SIG-M5 treated with dmso at 0.1 percent for 504 hours (cell line): ENCODE measurements at regions not wholly inside any gene's neighbourhood (a gene's known extent, or its start where the extent isn't known, plus 50 kb on each side); places are given as distances from the start of the nearest gene placed in this dataset.

Experiments
- DNase-seq: peaks from one replicate; lab custom pipeline; 2025; ENCODE audit not compliant: unreplicated experiment; lab: John Stamatoyannopoulos, UW

DNA sequence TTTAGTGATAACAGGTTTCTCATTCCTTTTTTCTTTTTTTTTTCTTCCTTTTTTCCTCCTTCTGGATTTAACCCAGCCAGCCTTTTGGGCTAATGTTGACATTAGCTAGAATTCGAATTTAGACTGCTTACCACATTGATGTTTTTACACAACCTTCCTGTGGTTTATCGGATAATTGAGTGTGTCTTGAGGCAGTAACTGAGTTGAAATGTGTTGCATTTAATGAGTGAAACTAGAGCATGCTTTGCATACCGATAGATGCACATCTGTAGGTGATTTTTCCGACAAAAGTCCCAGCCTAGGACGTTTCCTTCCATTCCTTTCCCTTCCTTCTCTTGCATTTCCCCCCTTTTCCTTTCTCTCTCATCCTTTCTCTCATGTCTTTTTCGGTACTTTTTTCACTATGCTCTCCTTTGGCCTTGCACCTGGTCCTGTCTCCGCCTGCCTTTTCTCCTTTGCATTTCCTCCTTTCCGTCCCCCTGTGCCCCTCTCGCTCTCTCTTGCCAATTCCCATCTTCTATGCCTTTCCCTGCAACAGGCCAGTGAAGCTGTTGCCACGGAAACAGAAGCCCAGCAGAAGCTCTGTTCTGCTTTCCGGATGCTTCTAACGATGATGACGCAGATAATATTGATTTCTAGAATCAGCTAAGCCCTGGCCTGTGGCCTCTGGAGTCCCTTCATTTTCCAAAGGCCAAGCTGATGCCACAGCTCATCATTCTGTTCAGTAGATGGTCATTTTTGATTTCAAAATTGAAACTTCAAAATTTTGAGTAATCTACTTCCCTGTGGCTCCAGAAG is 76.1 kb downstream of the SLC25A47 start:
- DNase-seq, result no peak

- DNase-seq, result no peak
These were observed 77.0 kb downstream of the SLC25A47 start for GRCh38 chr14:100400115-100400514.

DNA sequence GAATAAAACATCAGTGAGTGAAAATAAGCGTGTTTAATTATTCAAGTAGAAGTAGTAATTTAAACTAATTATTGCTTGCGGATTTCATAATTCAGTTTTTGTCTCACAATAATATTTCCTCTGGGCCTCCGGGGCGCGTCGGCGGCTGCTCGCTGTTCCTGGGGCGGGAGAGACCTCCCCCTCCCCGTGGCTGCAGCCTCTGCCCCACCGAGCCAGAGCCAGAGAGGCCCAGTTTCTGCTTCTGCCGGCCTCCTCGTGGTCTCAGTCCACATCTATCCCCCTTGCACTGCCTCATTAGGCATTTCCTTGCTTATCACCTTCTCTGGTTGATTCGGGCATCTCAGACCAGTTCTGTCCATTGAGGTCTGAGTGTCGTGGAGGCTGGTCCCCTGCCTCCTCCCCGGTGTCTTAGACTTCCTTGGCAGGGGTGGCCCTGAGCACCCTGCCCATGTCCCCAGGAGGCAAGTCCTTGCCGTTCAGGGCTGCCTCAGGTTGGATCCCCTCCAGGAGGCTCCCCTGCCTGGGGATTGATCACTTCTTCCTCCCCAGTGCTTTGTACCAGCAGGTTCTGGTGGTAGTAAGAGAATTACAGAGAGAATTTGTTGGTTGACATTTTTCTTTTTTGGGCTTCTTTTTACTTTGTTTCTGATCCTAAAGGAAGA is 78.0 kb downstream of the SLC25A47 start:
- DNase-seq, result no peak

DNA sequence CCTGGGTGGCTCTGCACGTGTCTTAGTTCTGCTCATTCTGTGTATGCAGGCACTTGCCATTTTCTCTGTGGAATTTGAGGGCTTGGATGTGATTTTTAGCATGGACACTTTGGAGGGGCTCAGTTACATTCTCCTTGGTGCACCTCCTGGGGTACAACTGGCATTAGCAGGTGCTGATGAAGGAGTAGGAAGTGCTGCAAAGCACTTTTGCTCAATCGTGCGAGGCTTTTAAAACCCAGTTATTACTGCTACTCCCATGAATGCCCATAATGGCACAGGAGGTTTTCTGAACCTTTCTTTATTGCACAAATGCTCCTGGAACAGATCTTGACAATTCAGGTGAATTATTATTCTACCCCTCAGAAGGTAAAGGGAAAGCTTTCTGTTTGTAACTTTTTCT is 78.7 kb downstream of the SLC25A47 start:
- DNase-seq, result no peak

- no peak for DNase-seq
These were observed 79.5 kb downstream of the SLC25A47 start for GRCh38 chr14:100402631-100403030.

DNA sequence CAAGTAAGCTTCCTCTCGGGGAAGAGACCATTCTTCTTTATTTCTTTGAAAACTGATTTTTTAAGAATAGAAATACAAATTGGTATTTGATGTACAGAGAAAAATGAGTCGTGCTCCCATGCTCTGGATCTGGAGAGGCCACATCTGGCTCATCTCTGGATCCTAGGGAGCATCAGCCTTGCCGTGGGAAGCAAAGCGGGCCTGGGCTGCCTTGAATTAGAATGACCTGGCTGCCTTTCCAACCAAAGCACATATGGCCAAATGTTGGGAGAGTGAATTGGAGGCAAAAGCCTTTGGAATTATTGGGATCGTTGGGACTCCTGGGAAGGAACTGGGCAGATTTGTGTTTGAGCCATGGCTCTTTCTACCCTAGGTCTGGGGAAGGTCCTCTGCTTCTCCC is 80.0 kb downstream of the SLC25A47 start:
- DNase-seq, result no peak

GRCh38 chr14:100403802-100404365 is 80.7 kb downstream of the SLC25A47 start:
- DNase-seq, result no peak

GRCh38 chr14:100404419-100404818 is 81.3 kb downstream of the SLC25A47 start:
- DNase-seq, result no peak

- no peak for DNase-seq
These were observed 82.8 kb downstream of the SLC25A47 start for GRCh38 chr14:100405760-100406455.

GRCh38 chr14:100406505-100407131 is 83.5 kb downstream of the SLC25A47 start:
- DNase-seq, result peak; percentile 69

DNA sequence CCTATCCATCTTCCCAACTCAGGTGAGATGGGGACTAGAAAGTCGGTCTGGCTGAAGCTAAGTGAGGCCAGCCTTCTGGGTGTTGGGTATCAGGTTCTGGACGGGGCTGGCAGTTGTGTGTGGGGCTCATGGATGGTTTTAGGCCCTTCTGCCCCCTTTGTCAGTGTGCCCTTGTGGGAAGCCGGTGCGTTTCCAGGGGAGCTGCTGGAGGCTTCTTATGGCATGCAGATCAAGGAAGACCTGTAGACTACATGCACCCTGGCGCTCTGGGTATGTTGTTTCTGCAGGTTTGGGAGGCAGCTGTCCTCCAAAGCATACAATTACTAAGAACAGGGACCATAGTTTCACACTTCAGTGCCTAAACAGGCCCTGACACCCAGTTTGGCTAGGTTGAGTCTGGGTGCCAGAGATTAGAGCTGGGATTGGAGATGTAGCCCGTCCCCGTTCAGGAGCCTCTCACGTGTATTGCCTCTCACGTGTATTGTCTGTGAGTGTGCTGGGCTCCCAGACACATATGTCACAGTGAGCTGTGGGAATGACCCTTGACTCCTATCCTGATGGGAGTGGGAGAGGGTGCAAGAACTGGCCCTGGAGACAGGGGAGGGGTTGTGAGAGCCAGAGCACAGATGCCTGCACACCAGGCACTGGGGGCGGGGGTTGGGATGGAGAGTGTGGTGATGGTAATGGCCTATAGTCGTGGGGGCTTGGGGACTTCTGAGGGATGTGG is 84.4 kb downstream of the SLC25A47 start:
- no peak for DNase-seq

- DNase-seq, result peak; percentile 64
These were observed 85.3 kb downstream of the SLC25A47 start for GRCh38 chr14:100408350-100409002.

GRCh38 chr14:100409003-100409360 is 85.8 kb downstream of the SLC25A47 start:
- no peak for DNase-seq

GRCh38 chr14:100409651-100410050 is 86.5 kb downstream of the SLC25A47 start:
- no peak for DNase-seq

DNA sequence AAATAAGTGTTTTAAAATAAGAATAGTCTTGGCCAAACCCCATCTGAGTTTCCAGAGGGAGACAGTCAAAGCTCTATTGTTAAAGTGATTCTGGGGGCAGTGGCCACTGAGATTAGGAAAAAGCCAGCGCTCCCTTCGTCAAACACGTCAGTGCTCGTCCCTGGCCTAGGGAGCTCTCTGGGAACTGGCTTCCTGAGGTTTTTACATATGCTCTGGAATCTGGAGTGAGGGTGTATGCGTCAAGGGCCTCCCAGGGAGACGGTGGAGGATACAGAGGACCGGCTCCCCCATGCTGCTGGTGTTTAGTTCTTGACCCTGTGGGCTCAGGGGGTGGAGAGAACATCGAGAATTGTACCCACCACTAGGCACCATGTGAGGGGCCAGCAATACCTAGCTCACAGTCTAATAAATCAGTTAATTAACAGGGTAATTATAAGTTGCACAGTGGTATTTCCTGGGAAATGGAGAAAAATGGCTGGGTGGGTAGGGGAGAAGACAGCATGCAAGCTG is 87.0 kb downstream of the SLC25A47 start:
- no peak for DNase-seq

GRCh38 chr14:100413699-100414098 is 90.6 kb downstream of the SLC25A47 start:
- no peak for DNase-seq

DNA sequence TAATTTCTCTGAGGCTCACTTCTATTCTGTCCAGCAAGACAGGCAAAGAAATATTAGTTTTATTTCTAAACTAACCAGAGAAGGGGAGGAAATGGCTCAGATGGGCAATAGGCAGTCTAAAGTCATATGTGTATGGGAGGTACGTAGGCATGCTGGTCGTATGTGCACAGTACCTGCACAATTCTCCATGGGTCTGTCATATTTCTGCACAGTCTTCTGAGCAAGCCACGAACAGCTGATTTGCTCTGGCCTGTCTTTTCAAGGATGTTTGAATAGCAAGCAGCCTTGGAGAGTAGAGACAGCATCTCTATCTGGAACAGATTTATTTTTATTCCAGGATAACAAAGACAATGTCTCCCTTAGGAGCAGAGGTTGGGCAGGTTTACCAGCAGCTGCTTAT is 92.1 kb downstream of the SLC25A47 start:
- no peak for DNase-seq

DNA sequence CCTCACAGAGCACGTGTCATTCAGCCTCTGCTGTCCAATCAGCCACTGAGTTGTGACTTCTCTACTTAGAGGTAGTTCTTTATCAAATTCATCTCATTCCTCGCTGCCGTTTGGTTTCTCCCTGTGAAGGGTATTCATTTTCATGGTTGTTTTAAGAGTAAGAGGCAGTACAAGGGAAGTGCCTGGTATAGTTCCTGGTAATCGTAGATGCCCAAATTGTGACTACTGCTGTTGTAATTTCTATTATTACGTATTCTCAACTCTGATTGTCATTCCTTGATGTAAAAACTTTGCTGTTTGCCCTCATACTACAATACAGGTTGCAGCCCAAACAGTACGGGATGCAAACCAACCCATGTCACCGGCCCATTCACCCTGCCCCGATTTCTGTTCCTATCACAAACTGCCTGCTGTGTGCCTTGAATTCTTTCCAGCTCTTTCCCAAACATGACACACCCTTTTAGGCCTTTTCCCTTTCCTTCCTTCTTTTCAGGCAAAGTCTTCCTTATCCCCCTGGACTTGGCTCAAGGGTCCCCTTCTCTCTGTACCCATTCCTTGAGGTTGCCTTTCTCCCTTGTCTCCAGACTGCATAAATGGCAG is 93.0 kb downstream of the SLC25A47 start:
- DNase-seq, result no peak
